ENCODE measurements at regions not wholly inside any gene's neighbourhood (a gene's known extent, or its start where the extent isn't known, plus 50 kb on each side); places are given as distances from the start of the nearest gene placed in this dataset.
"Not testable (repeated sequence)": the region's sequence is repeated elsewhere in the genome, so short reads cannot be mapped to it uniquely, and the experiment has no call there.

GRCh38 chr17:27104605-27105221 is 189.2 kb upstream of the WSB1 start:
- H4K20me1 ChIP-seq (ENCODE audit: control insufficient read depth, extremely low read depth, insufficient read depth, low read length); H3K9ac ChIP-seq (ENCODE audit: control insufficient read depth, extremely low read depth, insufficient read depth, low read length); DNase-seq (ENCODE audit: low read depth, low spot score); H3K79me2 ChIP-seq (ENCODE audit: control insufficient read depth, insufficient read depth, low read length); H3K36me3 ChIP-seq (ENCODE audit: control insufficient read depth in 2 of 2, extremely low read depth in 1 of 2, insufficient read depth in 2 of 2, low read length in 2 of 2); H3K4me3 ChIP-seq (ENCODE audit: control insufficient read depth in 2 of 3, extremely low read depth in 1 of 3, insufficient read depth in 2 of 3, low read depth in 1 of 3, low read length in 3 of 3); H3K27ac ChIP-seq (ENCODE audit: control insufficient read depth, insufficient read depth, low read length); H3K4me2 ChIP-seq (ENCODE audit: control insufficient read depth, extremely low read depth, insufficient read depth, low read depth, low read length); H3K27me3 ChIP-seq (ENCODE audit: control insufficient read depth, extremely low read depth, insufficient read depth, low read length); H2AFZ ChIP-seq (ENCODE audit: control insufficient read depth, low read length); H3K9me1 ChIP-seq (ENCODE audit: control insufficient read depth, extremely low read depth, insufficient read depth, low read length); FAIRE-seq; dilution Hi-C loops (cut with MboI; ENCODE audit: extremely low pct_ligation_motif_present, low sequenced_read_pairs); H3K4me1 ChIP-seq (ENCODE audit: control insufficient read depth, extremely low read depth, insufficient read depth, low read length); H3K9me3 ChIP-seq (ENCODE audit: control insufficient read depth, low read depth, low read length): not testable (repeated sequence)

- Histone ChIP-seq H4K20me1 (ENCODE audit: control insufficient read depth, extremely low read depth, insufficient read depth, low read length) (no peaks in the 10 kb centered on the region), H3K27ac (ENCODE audit: control insufficient read depth, insufficient read depth, low read length) (no peak overlapping the region), H3K36me3 (ENCODE audit: control insufficient read depth in 2 of 2, extremely low read depth in 1 of 2, insufficient read depth in 2 of 2, low read length in 2 of 2) (no peaks in the 10 kb centered on the region), H3K79me2 (ENCODE audit: control insufficient read depth, insufficient read depth, low read length) (no peaks in the 10 kb centered on the region), H3K4me3 (ENCODE audit: control insufficient read depth in 2 of 3, extremely low read depth in 1 of 3, insufficient read depth in 2 of 3, low read depth in 1 of 3, low read length in 3 of 3) (no peak overlapping the region), H2AFZ (ENCODE audit: control insufficient read depth, low read length) (no peak overlapping the region), H3K9me1 (ENCODE audit: control insufficient read depth, extremely low read depth, insufficient read depth, low read length) (no peaks in the 10 kb centered on the region), H3K4me2 (ENCODE audit: control insufficient read depth, extremely low read depth, insufficient read depth, low read depth, low read length) (no peak overlapping the region), H3K27me3 (ENCODE audit: control insufficient read depth, extremely low read depth, insufficient read depth, low read length) (no peaks in the 10 kb centered on the region), H3K4me1 (ENCODE audit: control insufficient read depth, extremely low read depth, insufficient read depth, low read length) (no peaks in the 10 kb centered on the region), H3K9me3 (ENCODE audit: control insufficient read depth, low read depth, low read length) (no peaks in the 10 kb centered on the region), H3K9ac (ENCODE audit: control insufficient read depth, extremely low read depth, insufficient read depth, low read length) (no peak overlapping the region)
- TF ChIP-seq EZH2 (IDR thresholded peaks at IDR 0.05; ENCODE audit: low read length) (no peak), CTCF (optimal IDR thresholded peaks at IDR 0.05 in 1 of 3, IDR thresholded peaks at IDR 0.05 in 1 of 3, conservative IDR thresholded peaks at IDR 0.05 in 1 of 3; ENCODE audit: extremely low read depth in 1 of 3, insufficient read depth in 2 of 3, low read length in 3 of 3) (no peak)
- DNase-seq (ENCODE audit: low read depth, low spot score), result no peak
- dilution Hi-C loops (cut with MboI; ENCODE audit: extremely low pct_ligation_motif_present, low sequenced_read_pairs), result no loop called here
- FAIRE-seq, result no peak
Measured at GRCh38 chr17:27105636-27106035, 188.3 kb upstream of the WSB1 start.

DNA sequence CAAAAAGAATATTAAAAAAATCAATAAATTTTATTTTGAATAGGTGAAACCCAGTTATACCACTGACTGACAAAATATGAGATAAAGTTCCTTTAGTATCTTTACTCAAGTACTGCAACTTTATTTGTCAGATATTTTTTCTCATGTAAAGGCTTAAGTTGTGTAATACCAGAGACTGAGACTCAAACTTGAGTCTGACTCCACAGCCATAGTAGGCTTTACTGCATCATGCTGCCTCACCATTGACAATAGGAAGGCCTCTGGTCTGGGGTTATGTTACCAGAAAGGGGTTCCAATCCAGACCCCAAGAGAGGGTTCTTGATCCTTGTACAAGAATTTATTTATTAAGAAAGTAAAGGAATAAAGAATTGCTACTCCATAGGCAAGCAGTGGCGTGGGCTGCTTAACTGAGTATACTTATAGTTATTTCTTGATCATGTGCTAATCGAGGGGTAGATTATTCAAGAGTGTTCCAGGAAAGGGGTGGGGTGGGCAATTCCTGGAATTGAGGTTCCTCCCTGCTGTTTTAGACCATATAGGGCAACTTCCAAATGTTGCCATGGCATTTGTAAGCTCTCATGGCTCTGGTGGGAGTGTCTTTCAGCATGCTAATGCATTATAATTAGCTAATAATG is 187.4 kb upstream of the WSB1 start:
- Histone ChIP-seq H3K4me2 (ENCODE audit: control insufficient read depth, extremely low read depth, insufficient read depth, low read depth, low read length) (no peak overlapping the region), H4K20me1 (ENCODE audit: control insufficient read depth, extremely low read depth, insufficient read depth, low read length) (no peaks in the 10 kb centered on the region), H3K27me3 (ENCODE audit: control insufficient read depth, extremely low read depth, insufficient read depth, low read length) (no peaks in the 10 kb centered on the region), H3K27ac (ENCODE audit: control insufficient read depth, insufficient read depth, low read length) (no peak overlapping the region), H3K9me1 (ENCODE audit: control insufficient read depth, extremely low read depth, insufficient read depth, low read length) (no peaks in the 10 kb centered on the region), H3K79me2 (ENCODE audit: control insufficient read depth, insufficient read depth, low read length) (no peaks in the 10 kb centered on the region), H3K4me1 (ENCODE audit: control insufficient read depth, extremely low read depth, insufficient read depth, low read length) (no peaks in the 10 kb centered on the region), H3K4me3 (ENCODE audit: control insufficient read depth in 2 of 3, extremely low read depth in 1 of 3, insufficient read depth in 2 of 3, low read depth in 1 of 3, low read length in 3 of 3) (no peak overlapping the region), H3K9me3 (ENCODE audit: control insufficient read depth, low read depth, low read length) (no peaks in the 10 kb centered on the region), H3K9ac (ENCODE audit: control insufficient read depth, extremely low read depth, insufficient read depth, low read length) (no peak overlapping the region), H2AFZ (ENCODE audit: control insufficient read depth, low read length) (no peak overlapping the region), H3K36me3 (ENCODE audit: control insufficient read depth in 2 of 2, extremely low read depth in 1 of 2, insufficient read depth in 2 of 2, low read length in 2 of 2) (no peaks in the 10 kb centered on the region)
- no peak for FAIRE-seq
- TF ChIP-seq EZH2 (IDR thresholded peaks at IDR 0.05; ENCODE audit: low read length), result no peak
- TF ChIP-seq CTCF (optimal IDR thresholded peaks at IDR 0.05 in 1 of 3, IDR thresholded peaks at IDR 0.05 in 1 of 3, conservative IDR thresholded peaks at IDR 0.05 in 1 of 3; ENCODE audit: extremely low read depth in 1 of 3, insufficient read depth in 2 of 3, low read length in 3 of 3), result no peak
- no peak for DNase-seq (ENCODE audit: low read depth, low spot score)
- dilution Hi-C loops (cut with MboI; ENCODE audit: extremely low pct_ligation_motif_present, low sequenced_read_pairs), result no loop called here

All from keratinocyte (primary cell).